Effector memory CD4-positive, alpha-beta T cell (primary cell): ENCODE measurements at regions not wholly inside any gene's neighbourhood (a gene's known extent, or its start where the extent isn't known, plus 50 kb on each side); places are given as distances from the start of the nearest gene placed in this dataset.
"Not testable (repeated sequence)": the region's sequence is repeated elsewhere in the genome, so short reads cannot be mapped to it uniquely, and the experiment has no call there.

Experiments
- DNase-seq, 3 donors: peaks; one replicate each; pipeline ENCODE4 v3.0.0-alpha.2; 2020
- H3K27ac ChIP-seq: 2 replicates; pipeline ENCODE4 v1.7.0; 2013; ENCODE audit warnings: mild to moderate bottlenecking, low read length, moderate library complexity; ENCODE audit not compliant: insufficient read depth, poor library complexity, severe bottlenecking
- H3K27me3 ChIP-seq: replicated peaks from 2 replicates; pipeline ENCODE4 v1.7.0; 2013; ENCODE audit warnings: mild to moderate bottlenecking, low read length; ENCODE audit not compliant: insufficient read depth, control insufficient read depth, poor library complexity, severe bottlenecking
- H3K36me3 ChIP-seq: 2 replicates; pipeline ENCODE4 v1.7.0; 2013; ENCODE audit warnings: mild to moderate bottlenecking, low read length, moderate library complexity; ENCODE audit not compliant: control insufficient read depth, insufficient read depth
- H3K4me1 ChIP-seq: 2 replicates; pipeline ENCODE4 v1.7.0; 2013; ENCODE audit warnings: low read length, mild to moderate bottlenecking; ENCODE audit not compliant: control insufficient read depth, insufficient read depth, poor library complexity, severe bottlenecking
- H3K4me3 ChIP-seq: 2 replicates; pipeline ENCODE4 v1.7.0; 2013; ENCODE audit warnings: low read length, low read depth, mild to moderate bottlenecking; ENCODE audit not compliant: insufficient read depth, poor library complexity, severe bottlenecking
- H3K9me3 ChIP-seq: 2 replicates; pipeline ENCODE4 v1.7.0; 2013; ENCODE audit warnings: mild to moderate bottlenecking, low read length, moderate library complexity; ENCODE audit not compliant: control insufficient read depth

GRCh38 chr18:66900837-66901236, 296.9 kb upstream of the CDH19 start:
- Histone ChIP-seq H3K27me3 (no peaks in the 10 kb centered on the region), H3K36me3 (no peaks in the 10 kb centered on the region), H3K9me3 (no peaks in the 10 kb centered on the region), H3K4me3 (no peak overlapping the region), H3K4me1 (no peaks in the 10 kb centered on the region), H3K27ac (no peak overlapping the region)
- no peak for DNase-seq

GRCh38 chr18:66895631-66896030, 291.7 kb upstream of the CDH19 start:
- no peak overlapping the region for H3K27ac ChIP-seq
- no peaks in the 10 kb centered on the region for H3K27me3 ChIP-seq
- H3K4me1 ChIP-seq, result no peaks in the 10 kb centered on the region
- no peaks in the 10 kb centered on the region for H3K9me3 ChIP-seq
- DNase-seq, result no peak
- H3K4me3 ChIP-seq, result no peak overlapping the region
- H3K36me3 ChIP-seq, result no peaks in the 10 kb centered on the region

- no peaks in the 10 kb centered on the region for H3K27me3 ChIP-seq
- no peaks in the 10 kb centered on the region for H3K9me3 ChIP-seq
- DNase-seq, result no peak
- no peak overlapping the region for H3K27ac ChIP-seq
- H3K4me1 ChIP-seq, result no peaks in the 10 kb centered on the region
- no peaks in the 10 kb centered on the region for H3K36me3 ChIP-seq
- no peak overlapping the region for H3K4me3 ChIP-seq
Observed at GRCh38 chr18:66894851-66895250, 291.0 kb upstream of the CDH19 start.

DNA sequence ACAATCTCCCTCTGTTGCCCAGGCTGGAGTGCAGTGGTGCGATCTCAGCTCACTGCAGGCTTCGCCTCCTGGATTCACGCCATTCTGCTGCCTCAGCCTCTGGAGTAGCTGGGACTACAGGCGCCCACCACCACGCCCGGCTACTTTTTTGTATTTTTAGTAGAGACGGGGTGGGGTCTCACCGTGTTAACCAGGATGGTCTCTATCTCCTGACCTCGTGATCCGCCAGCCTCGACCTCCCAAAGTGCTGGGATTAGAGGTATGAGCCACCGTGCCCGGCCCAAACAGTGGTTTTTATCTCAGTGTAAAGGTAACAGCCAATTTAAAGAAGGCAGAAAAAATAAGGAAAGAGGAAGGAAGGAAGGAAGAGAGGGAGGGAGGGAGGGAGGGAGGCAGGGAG, 288.5 kb upstream of the CDH19 start:
- not testable (repeated sequence) for H3K36me3 ChIP-seq, H3K27ac ChIP-seq, DNase-seq, H3K4me3 ChIP-seq, H3K4me1 ChIP-seq, H3K27me3 ChIP-seq, H3K9me3 ChIP-seq

DNA sequence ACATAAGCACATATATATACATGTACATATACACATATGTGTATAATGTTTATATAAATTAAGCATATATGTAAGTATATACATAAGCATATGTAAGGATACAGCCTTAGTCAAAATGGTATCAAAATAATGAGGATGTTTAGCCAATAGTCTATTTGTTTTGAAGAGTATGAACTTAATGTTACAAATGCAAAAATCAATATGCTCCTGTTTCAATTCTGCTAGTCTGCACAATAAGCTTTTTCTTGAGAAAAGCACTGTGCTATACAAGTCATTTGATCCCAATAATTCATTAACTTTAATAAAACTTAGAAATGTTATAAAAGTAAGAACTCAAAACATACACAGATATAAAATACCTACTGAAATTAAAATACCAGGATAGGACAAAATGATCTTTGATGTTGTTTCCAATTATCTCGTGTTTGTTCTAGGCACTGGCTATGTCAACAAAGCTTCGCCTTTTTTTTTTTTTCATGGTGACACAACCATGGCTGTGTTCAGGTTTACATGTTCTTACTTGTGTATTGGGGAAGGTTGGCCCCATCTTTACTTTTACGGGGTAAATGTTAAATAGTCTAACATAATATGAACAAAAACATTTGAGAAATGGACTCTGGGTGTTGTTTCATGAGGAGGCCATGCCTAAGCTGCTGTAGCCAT, 271.1 kb upstream of the CDH19 start:
- Histone ChIP-seq H3K4me3 (no peak overlapping the region), H3K36me3 (no peaks in the 10 kb centered on the region), H3K9me3 (no peaks in the 10 kb centered on the region), H3K27ac (no peak overlapping the region), H3K27me3 (no peaks in the 10 kb centered on the region), H3K4me1 (no peaks in the 10 kb centered on the region)
- no peak for DNase-seq

DNA sequence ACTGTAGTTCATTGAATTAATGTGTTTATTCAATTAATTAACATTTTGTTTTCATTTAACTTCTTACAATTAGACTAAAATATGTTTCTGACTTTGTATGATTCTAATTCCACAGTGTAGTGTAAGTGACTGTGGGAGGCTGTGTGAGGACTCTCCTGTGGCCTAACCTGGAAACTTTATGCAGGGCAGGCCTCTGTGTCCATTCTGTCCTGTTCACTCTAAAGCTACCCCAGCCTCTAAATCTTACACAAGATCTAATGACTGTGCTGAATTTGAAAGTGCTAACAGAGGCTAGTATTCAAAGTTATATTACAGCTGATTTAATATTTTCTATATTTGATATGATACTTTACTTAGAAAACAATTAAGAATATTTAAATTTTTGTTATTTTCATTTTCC, 270.5 kb upstream of the CDH19 start:
- DNase-seq, result no peak

DNA sequence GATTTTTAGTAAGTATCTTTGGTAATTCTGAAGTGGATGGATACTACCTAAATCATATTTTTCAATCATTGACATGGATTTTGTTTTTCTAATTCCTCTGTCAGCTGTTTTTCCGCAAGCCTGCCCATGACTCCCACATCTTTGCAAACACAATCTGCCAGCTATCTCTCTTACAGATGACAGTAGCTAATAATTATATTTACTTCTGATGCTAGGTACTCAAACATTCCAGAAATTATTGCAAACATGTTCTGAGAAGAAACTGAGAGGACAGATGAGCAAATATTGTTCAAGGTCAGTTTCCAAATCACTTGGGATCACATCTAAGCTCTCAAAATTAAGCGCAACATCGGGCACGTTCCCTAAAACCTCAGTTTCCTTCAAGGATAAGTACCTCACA, 270.0 kb upstream of the CDH19 start:
- Histone ChIP-seq H3K27ac (no peak overlapping the region), H3K4me3 (no peak overlapping the region), H3K9me3 (no peaks in the 10 kb centered on the region), H3K4me1 (no peaks in the 10 kb centered on the region), H3K36me3 (no peaks in the 10 kb centered on the region), H3K27me3 (no peaks in the 10 kb centered on the region)
- no peak for DNase-seq

More for the DNA sequence above, 270.5 kb upstream of the CDH19 start:
- H3K27ac ChIP-seq, result no peak overlapping the region
- no peaks in the 10 kb centered on the region for H3K36me3 ChIP-seq
- no peaks in the 10 kb centered on the region for H3K27me3 ChIP-seq
- no peaks in the 10 kb centered on the region for H3K4me1 ChIP-seq
- no peaks in the 10 kb centered on the region for H3K9me3 ChIP-seq
- no peak overlapping the region for H3K4me3 ChIP-seq

GRCh38 chr18:66872277-66872676, 268.4 kb upstream of the CDH19 start:
- Histone ChIP-seq H3K4me1 (no peaks in the 10 kb centered on the region), H3K36me3 (no peaks in the 10 kb centered on the region), H3K27ac (no peak overlapping the region), H3K9me3 (no peaks in the 10 kb centered on the region), H3K4me3 (no peak overlapping the region), H3K27me3 (no peaks in the 10 kb centered on the region)
- no peak for DNase-seq

DNA sequence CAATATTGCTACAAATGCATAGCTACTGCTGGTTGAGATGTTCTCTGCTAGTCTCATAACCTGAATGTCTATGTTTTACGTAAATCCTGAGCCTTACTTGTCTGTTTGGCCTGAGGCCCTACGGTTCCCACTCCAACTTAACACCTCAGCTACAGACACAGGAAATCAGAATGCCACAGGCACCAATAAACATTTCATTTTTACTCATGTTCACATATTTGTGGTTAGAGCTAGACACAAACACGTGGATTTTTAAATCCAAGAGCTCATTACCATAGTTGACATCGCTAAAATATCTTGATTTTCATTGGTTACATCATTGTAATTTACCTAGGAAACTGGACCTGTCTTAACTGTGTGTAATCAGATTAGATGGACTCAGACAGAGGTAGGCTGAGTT, 263.8 kb upstream of the CDH19 start:
- Histone ChIP-seq H3K4me1 (no peaks in the 10 kb centered on the region), H3K9me3 (no peaks in the 10 kb centered on the region), H3K36me3 (no peaks in the 10 kb centered on the region), H3K27me3 (no peaks in the 10 kb centered on the region), H3K4me3 (no peak overlapping the region), H3K27ac (no peak overlapping the region)
- DNase-seq, result no peak

- H3K4me1 ChIP-seq, H3K36me3 ChIP-seq, H3K9me3 ChIP-seq, H3K4me3 ChIP-seq, DNase-seq, H3K27me3 ChIP-seq, H3K27ac ChIP-seq: not testable (repeated sequence)
Observed at GRCh38 chr18:66866427-66866940, 262.6 kb upstream of the CDH19 start.
